ENCODE measurements at regions not wholly inside any gene's neighbourhood (a gene's known extent, or its start where the extent isn't known, plus 50 kb on each side); places are given as distances from the start of the nearest gene placed in this dataset.

DNA sequence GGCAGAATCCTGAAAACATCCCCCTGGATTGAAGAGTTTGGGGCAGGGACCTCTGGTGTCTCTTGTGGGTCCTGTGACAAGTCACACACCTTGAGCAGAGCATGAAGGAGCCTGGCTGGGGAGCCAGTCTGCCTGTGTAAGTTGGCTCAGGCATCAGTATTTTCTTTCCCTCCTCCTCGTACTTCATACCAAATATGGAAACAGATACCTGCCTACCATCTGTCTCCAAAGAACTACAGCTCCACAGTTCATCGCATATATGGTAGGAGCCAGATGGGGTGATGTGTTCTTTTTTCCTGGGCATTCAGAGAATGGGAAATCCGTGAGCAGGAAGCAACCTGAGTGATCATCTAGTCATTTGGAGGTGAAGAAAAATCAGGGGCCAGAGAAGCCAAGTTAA lies 177.3 kb upstream of the RAD23B start:
- TF ChIP-seq, protein P1, sequence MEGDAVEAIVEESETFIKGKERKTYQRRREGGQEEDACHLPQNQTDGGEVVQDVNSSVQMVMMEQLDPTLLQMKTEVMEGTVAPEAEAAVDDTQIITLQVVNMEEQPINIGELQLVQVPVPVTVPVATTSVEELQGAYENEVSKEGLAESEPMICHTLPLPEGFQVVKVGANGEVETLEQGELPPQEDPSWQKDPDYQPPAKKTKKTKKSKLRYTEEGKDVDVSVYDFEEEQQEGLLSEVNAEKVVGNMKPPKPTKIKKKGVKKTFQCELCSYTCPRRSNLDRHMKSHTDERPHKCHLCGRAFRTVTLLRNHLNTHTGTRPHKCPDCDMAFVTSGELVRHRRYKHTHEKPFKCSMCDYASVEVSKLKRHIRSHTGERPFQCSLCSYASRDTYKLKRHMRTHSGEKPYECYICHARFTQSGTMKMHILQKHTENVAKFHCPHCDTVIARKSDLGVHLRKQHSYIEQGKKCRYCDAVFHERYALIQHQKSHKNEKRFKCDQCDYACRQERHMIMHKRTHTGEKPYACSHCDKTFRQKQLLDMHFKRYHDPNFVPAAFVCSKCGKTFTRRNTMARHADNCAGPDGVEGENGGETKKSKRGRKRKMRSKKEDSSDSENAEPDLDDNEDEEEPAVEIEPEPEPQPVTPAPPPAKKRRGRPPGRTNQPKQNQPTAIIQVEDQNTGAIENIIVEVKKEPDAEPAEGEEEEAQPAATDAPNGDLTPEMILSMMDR (IDR thresholded peaks at IDR 0.05), result no peak
- no peak for TF ChIP-seq POLR2A (IDR thresholded peaks at IDR 0.05)
